ENCODE measurements at regions not wholly inside any gene's neighbourhood (a gene's known extent, or its start where the extent isn't known, plus 50 kb on each side); places are given as distances from the start of the nearest gene placed in this dataset.

DNA sequence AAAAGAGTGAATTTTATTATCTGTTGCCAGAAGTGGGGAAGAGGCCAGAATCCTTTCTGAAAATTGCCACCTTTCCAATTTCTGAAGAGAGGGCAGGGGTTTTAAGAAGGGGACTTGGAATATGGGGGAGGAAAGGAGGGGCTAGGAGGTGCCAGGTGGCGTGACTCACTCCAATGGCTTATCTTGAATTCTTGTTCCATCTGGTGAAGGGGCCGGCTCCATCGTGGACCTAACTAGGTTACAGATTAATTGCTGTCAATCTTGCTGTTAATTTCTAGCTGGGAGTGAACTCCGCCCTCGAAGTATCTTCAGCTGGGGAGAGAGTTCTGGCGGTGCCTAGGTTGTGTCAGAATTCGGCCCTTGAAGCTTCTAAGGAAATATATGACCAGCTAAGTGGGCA lies 138.7 kb downstream of the YTHDC2 start:
- TF ChIP-seq POLR2AphosphoS5 (IDR thresholded peaks at IDR 0.05; ENCODE audit: low read depth, low read length): no peak
- TF ChIP-seq, protein P1, sequence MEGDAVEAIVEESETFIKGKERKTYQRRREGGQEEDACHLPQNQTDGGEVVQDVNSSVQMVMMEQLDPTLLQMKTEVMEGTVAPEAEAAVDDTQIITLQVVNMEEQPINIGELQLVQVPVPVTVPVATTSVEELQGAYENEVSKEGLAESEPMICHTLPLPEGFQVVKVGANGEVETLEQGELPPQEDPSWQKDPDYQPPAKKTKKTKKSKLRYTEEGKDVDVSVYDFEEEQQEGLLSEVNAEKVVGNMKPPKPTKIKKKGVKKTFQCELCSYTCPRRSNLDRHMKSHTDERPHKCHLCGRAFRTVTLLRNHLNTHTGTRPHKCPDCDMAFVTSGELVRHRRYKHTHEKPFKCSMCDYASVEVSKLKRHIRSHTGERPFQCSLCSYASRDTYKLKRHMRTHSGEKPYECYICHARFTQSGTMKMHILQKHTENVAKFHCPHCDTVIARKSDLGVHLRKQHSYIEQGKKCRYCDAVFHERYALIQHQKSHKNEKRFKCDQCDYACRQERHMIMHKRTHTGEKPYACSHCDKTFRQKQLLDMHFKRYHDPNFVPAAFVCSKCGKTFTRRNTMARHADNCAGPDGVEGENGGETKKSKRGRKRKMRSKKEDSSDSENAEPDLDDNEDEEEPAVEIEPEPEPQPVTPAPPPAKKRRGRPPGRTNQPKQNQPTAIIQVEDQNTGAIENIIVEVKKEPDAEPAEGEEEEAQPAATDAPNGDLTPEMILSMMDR (IDR thresholded peaks at IDR 0.05): no peak
- no peak for TF ChIP-seq TCF7L2 (IDR thresholded peaks at IDR 0.05; ENCODE audit: low read depth, low read length)
- no peak for TF ChIP-seq REST (IDR thresholded peaks at IDR 0.05; ENCODE audit: insufficient read depth in 1 of 2, low read depth in 2 of 2, low read length in 1 of 2)

All from Panc1 (cell line).